Urothelium cell line (cell line): ENCODE measurements at regions not wholly inside any gene's neighbourhood (a gene's known extent, or its start where the extent isn't known, plus 50 kb on each side); places are given as distances from the start of the nearest gene placed in this dataset.
"Not testable (repeated sequence)": the region's sequence is repeated elsewhere in the genome, so short reads cannot be mapped to it uniquely, and the experiment has no call there.

ENCODE experiments used
- DNase-seq: peaks from one replicate; pipeline ENCODE4 v3.0.0; 2011; ENCODE audit warnings: low spot score, mixed read lengths
- FAIRE-seq: peaks from 2 replicates; lab custom pipeline; 2011; peaks lifted over from hg19 to GRCh38; lab: Jason Lieb, UNC

DNA sequence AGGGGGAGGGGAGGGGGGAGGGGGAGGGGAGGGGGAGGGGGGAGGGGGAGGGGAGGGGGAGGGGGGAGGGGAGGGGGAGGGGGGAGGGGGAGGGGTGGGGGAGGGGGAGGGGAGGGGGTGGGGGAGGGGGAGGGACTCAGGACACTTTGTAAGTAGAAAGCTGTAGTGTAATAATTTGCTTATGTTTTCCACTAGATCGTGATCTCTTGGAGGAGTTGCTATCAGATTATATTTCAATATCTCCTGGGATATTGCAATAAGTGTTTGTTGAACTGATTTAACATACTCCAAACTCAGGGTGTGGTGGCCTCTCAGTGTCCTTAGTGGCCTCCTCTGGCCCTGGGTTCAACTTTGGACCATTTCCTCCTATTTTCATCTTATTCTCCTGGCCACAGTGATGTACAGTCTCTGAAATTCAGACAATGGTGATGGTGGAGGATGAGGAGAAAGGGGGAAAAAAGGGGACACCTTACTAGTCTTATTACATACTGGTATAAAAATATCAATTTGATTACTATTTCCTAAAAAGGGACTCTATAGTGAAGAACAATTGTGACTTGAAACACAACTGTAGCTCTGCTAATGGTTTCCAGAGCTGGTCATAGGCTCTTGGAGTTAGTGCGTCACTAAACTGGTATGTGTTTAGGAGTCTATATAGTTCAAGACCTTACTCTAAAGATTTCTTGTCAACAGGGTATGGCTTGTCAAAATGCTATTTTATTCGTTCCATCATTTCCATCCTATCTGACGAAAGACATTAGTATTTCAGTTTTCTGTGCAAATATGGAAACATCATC, 89.6 kb downstream of the DDX1 start:
- no peak for FAIRE-seq
- DNase-seq: no peak

DNA sequence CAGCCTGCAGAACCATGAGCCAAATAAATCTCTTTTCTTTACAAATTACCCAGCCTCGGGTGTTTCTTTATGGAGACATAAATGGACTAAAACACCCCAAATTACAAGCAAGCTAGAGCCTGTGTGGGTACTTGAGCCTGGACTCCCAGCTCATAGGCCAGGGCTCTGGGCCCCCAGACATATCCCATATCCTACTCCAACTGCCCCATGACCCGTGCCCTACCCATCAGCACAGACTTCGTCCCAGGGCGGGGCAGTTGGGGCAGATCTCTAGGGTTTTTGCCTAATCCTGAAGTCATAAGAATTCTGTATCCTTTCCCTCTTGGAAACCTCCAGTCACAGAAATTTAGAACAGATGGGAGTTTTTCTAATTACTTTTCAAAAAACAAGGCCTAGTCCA, 90.7 kb downstream of the DDX1 start:
- FAIRE-seq: no peak
- DNase-seq: no peak

DNA sequence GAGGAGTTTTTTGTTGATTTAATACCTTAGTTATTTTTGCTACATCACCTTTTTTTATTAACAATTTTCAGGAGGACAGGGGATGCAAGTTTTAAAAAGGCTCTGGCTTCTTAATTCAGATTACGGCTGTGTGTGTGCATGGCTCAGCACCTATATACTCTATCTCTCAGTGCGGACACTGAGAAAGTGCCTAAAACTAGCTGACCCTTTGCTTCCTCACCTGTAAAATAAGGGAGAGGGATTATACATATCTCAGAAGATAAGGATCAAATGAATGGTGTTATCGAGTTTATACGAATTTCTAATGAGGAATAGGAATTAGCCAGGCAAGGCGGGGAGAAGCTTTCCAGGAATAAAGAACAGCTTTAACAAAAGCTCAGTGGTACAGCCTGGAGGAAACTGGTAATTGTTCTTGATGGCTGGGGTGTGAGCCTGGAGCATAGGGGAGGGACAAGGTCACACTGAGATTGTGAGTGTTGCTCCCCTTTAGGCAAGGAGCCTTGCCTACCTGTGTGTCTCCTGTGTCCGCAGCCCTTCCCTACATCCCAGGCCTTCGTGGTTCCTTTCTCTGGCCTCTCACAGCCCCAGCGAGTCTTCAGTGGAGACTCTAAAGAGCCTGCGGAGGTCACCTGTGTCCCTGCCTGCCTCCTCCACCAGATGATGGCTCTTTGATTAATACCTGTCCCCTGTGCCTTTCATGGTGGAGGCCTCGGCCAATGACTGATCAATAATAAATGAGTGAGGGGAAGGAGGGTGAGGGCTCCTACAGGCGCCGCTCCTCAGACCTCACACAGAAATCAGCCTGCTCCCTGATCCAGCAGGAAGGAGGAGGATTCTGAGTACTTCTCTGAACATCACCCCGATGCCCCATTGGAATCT, 92.7 kb downstream of the DDX1 start:
- DNase-seq (no peak), FAIRE-seq (no peak)

DNA sequence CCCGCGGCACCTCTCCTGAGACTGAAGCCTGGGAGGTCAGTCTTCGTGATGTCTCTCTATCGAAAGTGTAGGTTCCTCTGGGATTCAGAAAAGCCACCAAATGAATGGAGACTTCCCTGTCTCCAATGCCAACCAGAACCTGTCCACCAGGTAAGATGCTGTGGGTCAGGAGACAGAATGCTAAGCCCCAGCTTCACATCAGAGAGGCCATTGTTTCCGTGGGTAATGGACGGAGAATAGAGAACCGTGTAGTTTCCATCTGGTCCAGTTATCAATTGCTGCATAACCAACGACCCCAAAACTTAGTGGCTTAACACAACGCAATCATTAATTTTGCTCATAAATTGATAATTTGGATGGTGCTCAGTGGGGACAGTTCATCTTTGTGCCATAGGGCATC, 93.5 kb downstream of the DDX1 start:
- FAIRE-seq: no peak
- DNase-seq: no peak

DNA sequence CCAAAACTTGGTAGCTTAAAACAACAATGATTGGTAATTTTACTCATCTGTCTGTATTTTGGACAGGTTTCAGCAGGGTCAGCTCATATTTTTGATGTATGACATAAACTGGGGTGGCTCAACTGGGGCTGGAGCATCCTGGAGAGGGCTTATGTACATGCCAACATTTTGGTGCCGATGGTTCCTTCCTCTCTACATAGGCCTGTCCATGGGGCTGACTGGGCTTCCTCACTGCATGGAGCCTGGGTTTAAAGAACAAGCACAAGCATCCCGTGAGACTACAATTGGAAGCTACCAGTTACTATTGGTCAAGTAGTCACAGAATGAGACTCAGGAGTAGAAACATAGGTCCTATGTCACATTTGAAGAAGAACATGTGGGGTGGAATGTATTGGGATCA, 95.0 kb downstream of the DDX1 start:
- DNase-seq (no peak), FAIRE-seq (no peak)

DNA sequence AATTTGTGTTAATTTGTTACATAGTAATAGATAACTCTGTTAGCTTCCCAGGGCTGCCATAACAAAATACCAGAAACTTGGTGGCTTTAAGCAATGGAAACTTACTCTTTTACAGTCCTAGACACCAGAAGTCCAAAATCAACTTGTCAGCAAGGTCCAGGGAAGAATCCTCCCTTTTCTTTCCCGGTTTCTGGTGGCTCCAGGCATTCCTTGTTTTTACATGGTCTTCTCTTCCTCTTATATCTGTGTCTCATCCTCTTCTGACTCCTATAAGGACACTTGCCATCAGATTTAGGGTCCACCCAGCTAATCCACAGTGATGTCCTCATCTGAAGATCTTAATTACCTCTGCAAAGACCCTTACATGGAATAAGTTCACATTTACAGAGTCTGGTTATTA, 95.6 kb downstream of the DDX1 start:
- DNase-seq (no peak), FAIRE-seq (no peak)

DNA sequence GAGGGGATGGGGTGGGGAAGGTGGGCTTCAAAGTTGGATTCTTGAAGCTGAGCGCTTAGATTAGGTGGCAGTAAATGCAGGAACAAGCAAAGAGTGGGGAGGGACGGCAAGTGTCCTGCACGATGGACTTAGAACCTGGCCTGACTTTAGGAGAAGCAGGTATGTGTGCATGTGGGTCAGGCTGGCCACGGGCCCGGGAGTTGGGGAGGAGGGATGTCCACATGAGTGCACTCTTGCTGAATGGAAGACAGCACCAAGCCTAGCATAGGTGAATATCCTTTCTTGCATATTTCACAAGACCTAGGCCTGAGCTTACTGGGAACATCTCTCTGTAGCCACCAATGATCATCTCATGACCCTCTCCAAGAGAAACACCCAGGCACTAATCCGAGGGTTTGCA, 96.1 kb downstream of the DDX1 start:
- no peak for FAIRE-seq

DNA sequence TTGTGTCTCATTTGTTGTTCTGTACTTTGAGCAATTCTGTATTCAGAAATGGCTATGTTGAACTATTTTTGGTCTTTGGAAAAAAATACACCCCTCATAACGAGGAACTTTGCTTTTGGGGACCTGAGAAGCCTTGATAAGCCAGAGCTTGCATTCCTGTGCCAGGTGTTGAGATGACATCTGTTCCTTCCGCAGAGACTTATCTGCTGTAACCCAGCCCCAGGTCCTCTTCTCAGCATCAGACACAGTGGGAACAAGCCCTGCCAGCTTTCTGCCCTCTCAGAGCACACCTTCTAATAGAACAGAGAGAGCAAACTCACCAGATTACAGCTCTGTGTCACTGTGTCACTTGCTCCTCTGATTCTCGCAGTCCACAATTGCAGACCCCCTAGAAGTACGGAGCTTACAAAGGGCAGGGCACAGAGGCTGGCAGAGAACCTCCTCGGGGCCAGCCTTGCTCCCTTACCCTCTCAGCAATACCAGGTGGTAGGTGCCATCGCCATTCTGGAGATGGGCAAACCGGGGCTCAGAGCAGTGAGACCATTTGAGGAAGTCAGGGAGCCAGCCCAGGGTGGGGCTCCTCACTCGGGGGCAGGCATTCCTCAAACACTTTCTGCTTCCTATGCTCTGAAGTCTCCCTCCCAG, 97.4 kb downstream of the DDX1 start:
- DNase-seq: no peak
- no peak for FAIRE-seq

More for the DNA sequence above, 96.1 kb downstream of the DDX1 start:
- no peak for DNase-seq

DNA sequence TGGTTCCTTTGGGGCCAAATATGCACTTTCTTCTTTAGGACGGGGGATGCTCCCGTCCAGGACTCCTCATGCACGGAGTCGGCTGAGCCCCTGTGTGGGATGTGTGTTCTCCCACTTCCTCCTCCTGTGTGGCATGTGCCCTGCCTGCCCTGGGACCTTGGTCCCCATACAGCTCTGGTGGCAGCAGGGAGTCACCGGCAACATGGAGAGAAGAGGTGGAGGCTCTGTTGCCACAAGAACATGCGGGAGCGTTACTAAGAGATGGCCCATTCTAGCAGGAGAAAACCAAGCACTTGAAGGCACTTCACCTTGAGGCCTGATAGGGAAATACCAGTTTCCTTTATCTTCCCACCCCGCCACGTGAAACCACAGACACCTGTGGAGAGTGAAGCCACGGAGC, 98.0 kb downstream of the DDX1 start:
- FAIRE-seq: no peak
- no peak for DNase-seq

DNA sequence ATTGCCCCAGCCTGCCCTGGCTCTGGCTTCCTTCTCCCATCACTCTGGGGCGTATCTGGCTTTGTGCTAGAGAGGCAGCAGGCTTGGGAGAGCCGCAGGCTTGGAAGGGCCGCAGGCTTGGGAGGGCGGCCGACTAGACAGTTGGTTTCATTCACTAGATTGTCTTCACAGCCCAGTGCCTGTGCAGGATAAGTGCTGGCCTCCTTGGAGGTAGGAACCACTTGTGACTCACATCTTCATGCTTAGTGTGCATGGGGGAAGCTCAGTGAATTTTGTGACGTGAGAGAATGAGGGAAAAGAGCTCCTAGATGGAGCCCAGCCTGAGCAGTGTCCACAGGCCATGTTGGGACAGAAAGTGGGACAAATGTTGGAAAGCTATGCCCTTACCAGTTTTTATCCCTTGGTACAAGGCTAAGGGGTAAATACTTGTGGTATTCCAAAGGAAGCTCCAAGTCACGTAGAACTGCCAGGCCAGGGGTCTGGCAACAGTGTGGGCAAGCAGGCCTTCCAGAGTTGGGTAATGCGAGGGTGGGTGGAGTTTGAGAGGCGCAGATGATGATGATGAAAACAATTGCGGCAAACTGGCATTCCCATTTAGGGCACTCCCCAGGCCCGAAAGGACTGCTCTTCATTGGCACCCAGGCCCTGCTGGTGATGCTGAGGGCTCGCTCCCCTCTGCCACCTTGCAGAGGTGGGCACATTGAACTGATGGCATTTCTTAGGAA, 100.1 kb downstream of the DDX1 start:
- FAIRE-seq (no peak), DNase-seq (no peak)

DNA sequence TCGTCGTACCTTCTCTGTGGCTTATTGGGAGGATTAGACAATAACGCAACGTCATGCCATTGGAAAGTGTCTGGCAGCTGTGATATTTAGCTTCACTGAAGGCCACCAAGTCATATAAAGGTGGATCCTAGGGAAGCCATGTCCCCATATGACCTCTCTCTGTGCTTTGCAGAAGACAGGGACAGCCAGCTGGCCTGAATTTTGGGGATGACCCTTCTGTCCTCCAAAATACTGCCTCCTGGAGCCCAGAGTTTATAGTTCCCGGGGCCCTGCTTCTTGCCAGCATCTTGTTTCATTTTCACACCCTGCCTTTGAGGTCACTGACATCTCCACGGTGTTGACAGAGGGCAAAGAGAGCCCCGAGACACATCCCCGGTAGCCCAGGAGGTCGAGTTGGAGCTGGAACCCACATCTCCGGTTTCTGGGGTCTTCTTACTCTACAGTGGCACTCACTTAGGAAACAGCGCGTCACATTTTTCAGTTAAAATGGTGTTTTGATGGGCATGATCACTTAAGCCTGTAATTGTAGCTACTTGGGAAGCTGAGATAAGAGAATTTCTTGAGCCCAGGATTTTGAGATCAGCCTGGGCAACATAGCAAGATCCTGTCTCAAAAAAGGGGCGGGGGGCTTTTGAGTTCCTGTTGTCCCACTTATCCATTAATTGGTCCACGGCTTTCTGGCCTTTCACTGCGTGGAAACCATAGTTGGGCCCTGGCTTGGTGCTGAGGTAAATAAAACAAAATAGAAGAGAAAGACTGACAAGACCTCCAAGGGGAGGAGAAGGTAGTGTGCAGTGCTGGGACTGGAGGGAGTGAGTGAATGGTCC, 101.1 kb downstream of the DDX1 start:
- DNase-seq: no peak
- FAIRE-seq: no peak

DNA sequence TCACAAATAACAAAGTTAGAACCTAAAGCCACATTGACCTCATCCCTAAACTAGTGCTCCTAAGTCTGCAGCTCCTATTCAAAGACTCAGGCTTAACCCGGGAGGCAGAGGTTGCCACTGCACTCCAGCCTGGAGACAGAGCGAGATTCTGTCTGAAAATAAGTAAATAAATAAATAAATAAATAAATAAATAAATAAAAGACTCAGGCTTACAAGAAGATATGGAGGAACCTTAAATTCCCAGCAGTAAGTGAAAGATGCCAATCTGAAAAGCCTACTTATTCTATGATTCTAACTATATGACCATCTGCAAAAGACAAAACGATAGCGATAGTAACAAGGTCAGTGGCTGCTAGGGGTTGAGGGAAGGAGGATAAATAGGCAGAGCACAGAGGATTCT, 101.7 kb downstream of the DDX1 start:
- FAIRE-seq (no peak), DNase-seq (no peak)

DNA sequence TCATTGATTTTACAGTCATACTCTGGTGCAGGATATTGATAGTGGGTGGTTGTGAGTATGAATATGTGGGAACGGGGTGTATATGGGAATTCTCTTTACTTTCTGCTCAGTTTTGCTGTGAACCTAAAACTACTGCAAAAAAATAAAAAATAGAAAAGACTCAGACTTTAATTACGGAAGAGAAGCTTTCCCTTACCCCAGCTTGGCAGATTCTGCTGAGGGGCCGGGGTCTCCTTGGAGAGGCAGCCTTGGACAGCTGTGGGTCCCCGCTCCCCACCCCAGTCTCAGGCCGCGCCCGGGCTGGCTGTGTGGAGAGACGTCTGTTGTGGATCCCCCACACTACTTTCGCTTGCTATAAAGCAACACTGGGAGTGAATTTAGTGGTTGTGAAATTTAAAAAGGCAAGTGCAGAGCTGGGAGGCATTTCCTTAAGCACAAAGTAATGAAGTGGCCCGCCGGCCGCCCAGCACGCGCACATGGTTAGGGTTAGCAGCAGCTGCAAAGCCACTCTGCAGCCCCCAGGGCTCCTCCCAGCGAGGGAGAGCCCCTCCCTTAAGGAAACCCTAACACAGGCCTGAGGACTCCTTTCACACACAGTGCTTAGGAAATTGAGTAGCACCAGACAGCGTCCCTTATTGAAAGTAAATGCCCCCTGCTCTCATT, 102.4 kb downstream of the DDX1 start:
- no peak for DNase-seq
- FAIRE-seq: no peak

DNA sequence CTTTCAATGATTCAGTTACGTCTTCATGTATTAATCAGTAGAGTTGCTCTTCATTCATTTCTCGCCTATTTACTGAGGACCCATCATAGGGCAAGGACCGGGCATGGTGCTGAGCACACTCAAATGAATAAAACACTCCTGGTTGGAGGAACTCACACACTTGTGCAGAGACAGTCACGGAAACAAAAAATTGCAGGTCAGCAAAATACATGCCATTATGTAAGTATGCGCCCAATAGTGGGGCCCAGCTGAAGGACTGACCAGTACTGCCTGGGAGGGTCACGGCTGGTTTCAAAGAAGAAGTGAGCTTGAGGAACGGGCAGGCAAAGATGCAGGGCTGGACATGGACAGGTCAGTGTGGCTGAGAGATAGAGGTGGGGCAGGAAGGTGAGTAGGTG, 102.9 kb downstream of the DDX1 start:
- DNase-seq: no peak
- peak; percentile 9 for FAIRE-seq

DNA sequence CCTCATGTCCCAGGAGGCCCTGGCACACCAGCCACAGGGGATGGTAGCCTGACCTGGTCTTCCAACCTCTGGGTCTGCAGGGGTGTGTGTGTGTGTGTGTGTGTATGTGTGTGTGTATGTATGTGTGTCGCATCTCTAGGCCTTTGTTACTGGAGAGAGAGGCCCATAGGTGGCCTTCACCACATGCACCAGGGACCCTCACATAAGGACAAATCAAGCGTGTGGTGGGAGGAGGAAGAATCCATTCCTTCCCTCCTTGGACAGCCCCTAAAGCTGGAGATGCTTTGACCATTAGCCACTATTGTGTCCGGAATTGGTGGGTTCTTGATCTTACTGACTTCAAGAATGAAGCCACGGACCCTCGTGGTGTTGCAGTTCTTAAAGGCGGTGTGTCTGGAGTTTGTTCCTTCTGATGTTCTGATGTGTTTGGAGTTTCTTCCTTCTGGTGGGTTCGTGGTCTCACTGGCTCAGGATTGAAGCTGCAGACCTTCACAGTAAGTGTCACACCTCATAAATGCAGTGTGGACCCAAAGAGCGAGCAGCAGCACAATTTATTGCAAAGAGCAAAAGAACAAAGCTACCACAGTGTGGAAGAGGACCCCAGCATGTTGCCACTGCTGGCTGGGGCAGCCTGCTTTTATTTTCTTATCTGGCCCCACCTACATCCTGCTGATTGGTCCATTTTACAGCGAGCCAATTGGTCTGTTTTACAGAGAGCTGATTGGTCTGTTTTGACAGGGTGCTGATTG, 104.1 kb downstream of the DDX1 start:
- no peak for DNase-seq

DNA sequence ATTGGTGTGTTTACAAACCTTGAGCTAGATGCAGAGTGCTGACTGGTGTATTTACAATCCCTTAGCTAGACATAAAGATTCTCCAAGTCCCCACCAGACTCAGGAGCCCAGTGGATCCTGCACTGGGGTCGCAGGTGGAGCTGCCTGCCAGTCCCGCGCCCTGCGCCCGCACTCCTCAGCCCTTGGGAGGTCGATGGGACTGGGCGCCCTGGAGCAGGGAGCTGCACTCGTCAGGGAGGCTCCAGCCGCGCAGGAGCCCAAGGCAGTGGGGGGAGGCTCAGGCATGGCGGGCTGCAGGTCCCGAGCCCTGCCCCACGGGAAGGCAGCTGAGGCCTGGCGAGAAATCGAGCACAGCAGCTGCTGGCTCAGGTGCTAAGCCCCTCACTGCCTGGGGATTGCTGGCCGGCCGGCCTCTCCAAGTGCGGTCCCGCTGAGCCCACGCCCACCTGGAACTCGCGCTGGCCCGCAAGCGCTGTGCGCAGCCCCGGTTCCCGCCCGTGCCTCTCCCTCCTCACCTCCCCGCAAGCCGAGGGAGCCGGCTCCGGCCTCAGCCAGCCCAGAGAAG, 105.0 kb downstream of the DDX1 start:
- not testable (repeated sequence) for FAIRE-seq, DNase-seq

More for the DNA sequence above, 104.1 kb downstream of the DDX1 start:
- no peak for FAIRE-seq

DNA sequence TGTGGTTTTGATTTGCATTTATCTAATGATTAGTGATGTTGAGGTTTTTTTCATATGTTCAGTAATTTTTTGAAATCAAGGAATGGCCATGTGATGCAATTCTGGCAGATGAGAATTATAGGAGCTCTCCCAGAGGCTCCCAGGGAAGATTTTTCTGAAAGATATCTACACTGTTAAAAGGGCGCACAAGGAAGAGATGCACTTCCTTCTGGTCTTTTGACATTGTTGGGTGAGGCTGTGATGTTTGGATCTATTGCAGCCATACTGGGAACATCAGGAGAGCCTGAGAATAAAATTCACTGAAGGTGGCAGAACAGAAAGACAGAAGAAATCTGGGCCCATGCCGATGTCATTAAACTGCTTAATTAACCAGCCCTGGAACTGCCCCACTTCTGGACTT, 108.5 kb downstream of the DDX1 start:
- FAIRE-seq (no peak), DNase-seq (no peak)

DNA sequence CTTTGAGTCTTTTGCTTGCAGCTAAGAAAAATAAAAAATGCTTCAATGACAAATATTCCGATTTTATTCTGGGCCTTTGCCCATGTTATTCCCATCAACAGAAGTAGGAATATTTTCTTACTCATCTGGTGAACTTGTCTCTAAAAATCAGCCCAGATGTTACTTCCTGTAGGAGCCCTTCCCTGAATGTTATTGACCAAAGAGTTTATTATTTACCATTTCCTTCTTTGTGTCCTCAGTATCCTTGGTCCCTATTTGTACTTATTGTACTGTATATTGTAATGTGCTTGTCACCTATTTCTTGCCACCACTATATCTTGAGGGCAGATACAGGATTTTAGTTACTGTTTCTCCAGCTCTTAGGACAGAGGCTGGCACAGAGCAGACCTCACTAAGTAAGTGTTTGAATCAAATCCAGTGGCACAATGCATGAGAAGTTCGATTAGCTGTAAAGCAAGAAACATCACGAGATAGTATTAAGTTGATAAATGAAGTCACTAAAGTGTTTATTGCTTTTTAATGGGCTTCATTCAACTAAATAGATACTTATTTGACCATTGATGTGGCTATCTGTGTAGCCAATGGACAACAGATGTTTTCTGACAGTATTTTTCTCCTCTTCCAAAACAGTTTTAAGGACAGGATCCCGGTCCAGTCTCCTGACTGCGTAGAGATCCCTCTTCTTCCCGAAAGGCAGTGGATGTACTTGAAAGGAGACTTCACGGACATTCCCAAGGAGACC, 109.1 kb downstream of the DDX1 start:
- DNase-seq (no peak), FAIRE-seq (no peak)
